Peyer's patch (tissue), 4 donors: ENCODE measurements at regions not wholly inside any gene's neighbourhood (a gene's known extent, or its start where the extent isn't known, plus 50 kb on each side); places are given as distances from the start of the nearest gene placed in this dataset.

Experiments
- DNase-seq, 3 donors: peaks; one replicate each; pipeline ENCODE4 v3.0.0-alpha.2; 2017 to 2019
- H3K27ac ChIP-seq, 4 donors: fragments of 200-600 bp; sonication (generic); one replicate each; pipeline ENCODE4 v1.5.1; 2016 to 2019
- H3K27me3 ChIP-seq, 2 donors: fragments of 200-600 bp; sonication (generic); one replicate each; pipeline ENCODE4 v1.5.1; 2019
- H3K36me3 ChIP-seq, 3 donors: fragments of 200-600 bp; sonication (generic); one replicate each; pipeline ENCODE4 v1.5.1; 2016 to 2019
- H3K4me1 ChIP-seq, 4 donors: fragments of 200-600 bp; sonication (generic); one replicate each; pipeline ENCODE4 v1.5.1; 2016 to 2019
- H3K4me3 ChIP-seq, 4 donors: fragments of 200-600 bp; sonication (generic); 1 replicate in 3 of 4; 2 replicates in 1 of 4; pipeline ENCODE4 v1.5.1; 2016 to 2019; ENCODE audit warnings: mild to moderate bottlenecking in 1 of 4
- H3K9me3 ChIP-seq, 4 donors: fragments of 200-600 bp; sonication (generic); one replicate each; pipeline ENCODE4 v1.5.1; 2016 to 2019; ENCODE audit warnings: mild to moderate bottlenecking in 1 of 4
- POLR2A ChIP-seq, 2 donors: fragments of 450-650 bp; IDR thresholded peaks; one replicate each; pipeline ENCODE4 v1.5.1; 2017; ENCODE audit warnings: antibody characterized with exemption in 2 of 2, mild to moderate bottlenecking in 2 of 2, moderate library complexity in 2 of 2
- TF ChIP-seq, protein P1 (sequence below), 6 experiments: fragments of 450-650 bp in 4 of 6; fragments of 200-600 bp in 2 of 6; sonication (generic) in 1 of 6; IDR thresholded peaks; one replicate each; pipeline ENCODE4 v1.5.1; 2017 to 2019; ENCODE audit warnings: antibody characterized with exemption in 6 of 6, mild to moderate bottlenecking in 3 of 6, moderate library complexity in 1 of 6

- TF ChIP-seq, protein P1, sequence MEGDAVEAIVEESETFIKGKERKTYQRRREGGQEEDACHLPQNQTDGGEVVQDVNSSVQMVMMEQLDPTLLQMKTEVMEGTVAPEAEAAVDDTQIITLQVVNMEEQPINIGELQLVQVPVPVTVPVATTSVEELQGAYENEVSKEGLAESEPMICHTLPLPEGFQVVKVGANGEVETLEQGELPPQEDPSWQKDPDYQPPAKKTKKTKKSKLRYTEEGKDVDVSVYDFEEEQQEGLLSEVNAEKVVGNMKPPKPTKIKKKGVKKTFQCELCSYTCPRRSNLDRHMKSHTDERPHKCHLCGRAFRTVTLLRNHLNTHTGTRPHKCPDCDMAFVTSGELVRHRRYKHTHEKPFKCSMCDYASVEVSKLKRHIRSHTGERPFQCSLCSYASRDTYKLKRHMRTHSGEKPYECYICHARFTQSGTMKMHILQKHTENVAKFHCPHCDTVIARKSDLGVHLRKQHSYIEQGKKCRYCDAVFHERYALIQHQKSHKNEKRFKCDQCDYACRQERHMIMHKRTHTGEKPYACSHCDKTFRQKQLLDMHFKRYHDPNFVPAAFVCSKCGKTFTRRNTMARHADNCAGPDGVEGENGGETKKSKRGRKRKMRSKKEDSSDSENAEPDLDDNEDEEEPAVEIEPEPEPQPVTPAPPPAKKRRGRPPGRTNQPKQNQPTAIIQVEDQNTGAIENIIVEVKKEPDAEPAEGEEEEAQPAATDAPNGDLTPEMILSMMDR (IDR thresholded peaks at IDR 0.05): no peak
- TF ChIP-seq POLR2A (IDR thresholded peaks at IDR 0.05): no peak
- H3K27ac ChIP-seq: no peak overlapping the region
- H3K27me3 ChIP-seq: no peaks in the 10 kb centered on the region
- H3K36me3 ChIP-seq: no peaks in the 10 kb centered on the region
- H3K9me3 ChIP-seq: no peaks in the 10 kb centered on the region
- no peaks in the 10 kb centered on the region for H3K4me1 ChIP-seq
- H3K4me3 ChIP-seq: no peak overlapping the region
- DNase-seq: no peak
Observed at GRCh38 chr3:22091329-22091728, 340.3 kb upstream of the ZNF385D start.

GRCh38 chr3:22098021-22098420 is 347.0 kb upstream of the ZNF385D start:
- no peak overlapping the region for H3K27ac ChIP-seq
- TF ChIP-seq POLR2A (IDR thresholded peaks at IDR 0.05): no peak
- TF ChIP-seq, protein P1 (IDR thresholded peaks at IDR 0.05): no peak
- no peaks in the 10 kb centered on the region for H3K27me3 ChIP-seq
- no peak for DNase-seq
- no peak overlapping the region for H3K4me3 ChIP-seq
- no peaks in the 10 kb centered on the region for H3K36me3 ChIP-seq
- H3K9me3 ChIP-seq: no peaks in the 10 kb centered on the region
- H3K4me1 ChIP-seq: no peaks in the 10 kb centered on the region

- no peak overlapping the region for H3K4me3 ChIP-seq
- no peak for DNase-seq
Observed at GRCh38 chr3:22101351-22101750, 350.3 kb upstream of the ZNF385D start.

GRCh38 chr3:22101811-22102210 is 350.8 kb upstream of the ZNF385D start:
- TF ChIP-seq, protein P1 (IDR thresholded peaks at IDR 0.05): no peak
- no peak for TF ChIP-seq POLR2A (IDR thresholded peaks at IDR 0.05)
- no peaks in the 10 kb centered on the region for H3K4me1 ChIP-seq
- H3K36me3 ChIP-seq: no peaks in the 10 kb centered on the region
- no peak for DNase-seq
- H3K9me3 ChIP-seq: no peaks in the 10 kb centered on the region
- H3K27ac ChIP-seq: no peak overlapping the region
- H3K4me3 ChIP-seq: no peak overlapping the region
- no peaks in the 10 kb centered on the region for H3K27me3 ChIP-seq

More at GRCh38 chr3:22101351-22101750, 350.3 kb upstream of the ZNF385D start:
- no peak for TF ChIP-seq POLR2A (IDR thresholded peaks at IDR 0.05)
- TF ChIP-seq, protein P1 (IDR thresholded peaks at IDR 0.05): no peak
- Histone ChIP-seq H3K4me1 (no peaks in the 10 kb centered on the region), H3K9me3 (no peaks in the 10 kb centered on the region), H3K27ac (no peak overlapping the region), H3K27me3 (no peaks in the 10 kb centered on the region), H3K36me3 (no peaks in the 10 kb centered on the region)

DNA sequence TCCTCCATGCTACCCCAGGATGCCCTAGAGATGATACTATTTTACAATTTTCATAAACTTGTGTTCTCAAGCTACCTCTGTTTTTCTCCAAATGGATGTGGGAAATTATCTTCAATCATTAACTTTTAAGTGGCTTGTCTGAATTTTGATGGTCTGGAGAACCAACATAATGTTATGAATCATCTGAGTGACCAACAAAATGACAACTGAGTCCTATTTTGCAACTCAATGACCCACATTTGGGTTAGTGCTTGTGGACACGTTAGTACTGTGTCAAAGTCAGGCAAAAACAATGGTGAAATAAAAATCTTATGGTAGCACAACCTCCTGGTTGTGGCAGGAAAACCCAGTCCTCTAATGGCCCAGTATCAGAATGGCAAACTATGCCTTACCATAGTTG is 352.4 kb upstream of the ZNF385D start:
- Histone ChIP-seq H3K9me3 (no peaks in the 10 kb centered on the region), H3K4me1 (no peaks in the 10 kb centered on the region), H3K36me3 (no peaks in the 10 kb centered on the region), H3K27ac (no peak overlapping the region), H3K4me3 (no peak overlapping the region), H3K27me3 (no peaks in the 10 kb centered on the region)
- DNase-seq: no peak
- TF ChIP-seq, protein P1 (IDR thresholded peaks at IDR 0.05): no peak
- no peak for TF ChIP-seq POLR2A (IDR thresholded peaks at IDR 0.05)
